H9 (cell line): ENCODE measurements at regions not wholly inside any gene's neighbourhood (a gene's known extent, or its start where the extent isn't known, plus 50 kb on each side); places are given as distances from the start of the nearest gene placed in this dataset.

ENCODE experiments used
- DNase-seq: peaks from one replicate; pipeline ENCODE4 v3.0.0-alpha.2; 2017
- H2AFZ ChIP-seq: one replicate; pipeline ENCODE4 v1.6.1; 2013; ENCODE audit warnings: mild to moderate bottlenecking, low read length, control low read depth, moderate library complexity
- H2AK5ac ChIP-seq: 2 replicates; pipeline ENCODE4 v1.6.1; 2013; ENCODE audit warnings: low read length, control low read depth, mixed read lengths; ENCODE audit not compliant: insufficient read length
- H2BK120ac ChIP-seq: one replicate; pipeline ENCODE4 v1.6.1; 2013; ENCODE audit warnings: low read depth, mild to moderate bottlenecking, low read length, control low read depth, inconsistent platforms; ENCODE audit not compliant: poor library complexity, severe bottlenecking
- H2BK12ac ChIP-seq: 2 replicates; pipeline ENCODE4 v1.6.1; 2013; ENCODE audit warnings: low read length, control low read depth, mixed read lengths, low read depth; ENCODE audit not compliant: insufficient read length
- H2BK15ac ChIP-seq: 2 replicates; pipeline ENCODE4 v1.6.1; 2013; ENCODE audit warnings: low read depth, low read length, control low read depth
- H2BK20ac ChIP-seq: one replicate; pipeline ENCODE4 v1.6.1; 2013; ENCODE audit warnings: low read depth, mild to moderate bottlenecking, low read length, control low read depth, inconsistent platforms; ENCODE audit not compliant: poor library complexity, severe bottlenecking
- H2BK5ac ChIP-seq: 2 replicates; pipeline ENCODE4 v1.6.1; 2013; ENCODE audit warnings: low read length, control low read depth, mixed read lengths; ENCODE audit not compliant: insufficient read length
- H3K14ac ChIP-seq: 2 replicates; pipeline ENCODE4 v1.6.1; 2013; ENCODE audit warnings: low read length, control low read depth; ENCODE audit not compliant: insufficient read depth
- H3K18ac ChIP-seq: 2 replicates; pipeline ENCODE4 v1.6.1; 2013; ENCODE audit warnings: low read depth, mild to moderate bottlenecking, mixed read lengths, low read length, control low read depth; ENCODE audit not compliant: insufficient read length
- H3K23ac ChIP-seq: 2 replicates; pipeline ENCODE4 v1.6.1; 2013; ENCODE audit warnings: low read length, control low read depth, mixed read lengths, low read depth; ENCODE audit not compliant: insufficient read length
- H3K23me2 ChIP-seq: 2 replicates; pipeline ENCODE4 v1.6.1; 2013; ENCODE audit warnings: low read depth, mild to moderate bottlenecking, mixed read lengths, low read length, control low read depth; ENCODE audit not compliant: insufficient read length, poor library complexity, severe bottlenecking
- H3K27ac ChIP-seq: 2 replicates; pipeline ENCODE4 v1.5.1; 2013; ENCODE audit warnings: low read length, control low read depth, mixed read lengths, low read depth; ENCODE audit not compliant: insufficient read length
- H3K27me3 ChIP-seq: 2 replicates; pipeline ENCODE4 v1.6.1; 2013; ENCODE audit warnings: low read length, control low read depth, inconsistent platforms; ENCODE audit not compliant: insufficient read depth
- H3K4ac ChIP-seq: 2 replicates; pipeline ENCODE4 v1.6.1; 2013; ENCODE audit warnings: low read depth, mild to moderate bottlenecking, control low read depth, inconsistent platforms, low read length, moderate library complexity
- H3K4me1 ChIP-seq: 2 replicates; pipeline ENCODE4 v1.6.1; 2013; ENCODE audit warnings: low read length, control low read depth, inconsistent platforms; ENCODE audit not compliant: insufficient read depth
- H3K4me2 ChIP-seq: 2 replicates; pipeline ENCODE4 v1.6.1; 2013; ENCODE audit warnings: low read length, control low read depth, mixed read lengths; ENCODE audit not compliant: insufficient read length, insufficient read depth
- H3K56ac ChIP-seq: 2 replicates; pipeline ENCODE4 v1.6.1; 2013; ENCODE audit warnings: low read depth, mild to moderate bottlenecking, mixed read lengths, low read length, control low read depth; ENCODE audit not compliant: insufficient read length
- H3K79me1 ChIP-seq: 2 replicates; pipeline ENCODE4 v1.6.1; 2013; ENCODE audit warnings: low read depth, mild to moderate bottlenecking, moderate library complexity, low read length, control low read depth, inconsistent platforms; ENCODE audit not compliant: insufficient read depth, poor library complexity, severe bottlenecking
- H3K79me2 ChIP-seq: 2 replicates; pipeline ENCODE4 v1.6.1; 2013; ENCODE audit warnings: low read length, control low read depth, inconsistent platforms; ENCODE audit not compliant: insufficient read depth
- H3K9ac ChIP-seq: 2 replicates; pipeline ENCODE4 v1.6.1; 2013; ENCODE audit warnings: low read length, control low read depth, mixed read lengths; ENCODE audit not compliant: insufficient read length; ENCODE audit errors: extremely low read depth
- H3K9me3 ChIP-seq: one replicate; pipeline ENCODE4 v1.6.1; 2013; ENCODE audit warnings: low read depth, low read length, inconsistent platforms; ENCODE audit not compliant: control insufficient read depth
- H3T11ph ChIP-seq: one replicate; pipeline ENCODE4 v1.6.1; 2013; ENCODE audit warnings: mild to moderate bottlenecking, low read length, control low read depth, inconsistent platforms
- H4K20me1 ChIP-seq: one replicate; pipeline ENCODE4 v1.6.1; 2013; ENCODE audit not compliant: control insufficient read depth, insufficient read length, insufficient read depth
- H4K5ac ChIP-seq: 2 replicates; pipeline ENCODE4 v1.6.1; 2013; ENCODE audit warnings: low read depth, mild to moderate bottlenecking, mixed read lengths, low read length, control low read depth; ENCODE audit not compliant: insufficient read length
- H4K8ac ChIP-seq: replicated peaks from 2 replicates; pipeline ENCODE4 v1.6.1; 2013; ENCODE audit warnings: low read length, control low read depth, mixed read lengths, low read depth; ENCODE audit not compliant: insufficient read length
- H4K91ac ChIP-seq: 2 replicates; pipeline ENCODE4 v1.6.1; 2013; ENCODE audit warnings: low read depth, mild to moderate bottlenecking, moderate library complexity, mixed read lengths, low read length, control low read depth; ENCODE audit not compliant: insufficient read length
- H3K27ac Mint-ChIP-seq, 3 experiments: 2 replicates in 2 of 3; 3 replicates in 1 of 3; pipeline ENCODE4 v1.8.0; 2020 to 2021; ENCODE audit warnings: mixed read lengths in 3 of 3, mild to moderate bottlenecking in 1 of 3, moderate library complexity in 1 of 3
- H3K27me3 Mint-ChIP-seq: 2 replicates; pipeline ENCODE4 v1.8.0; 2021; ENCODE audit warnings: low read depth, mild to moderate bottlenecking, moderate library complexity, mixed read lengths
- H3K36me3 Mint-ChIP-seq, 3 experiments: 2 replicates in 2 of 3; 3 replicates in 1 of 3; pipeline ENCODE4 v1.8.0; 2020 to 2021; ENCODE audit warnings: low read depth in 3 of 3, mixed read lengths in 3 of 3; ENCODE audit not compliant: insufficient read depth in 1 of 3
- H3K4me1 Mint-ChIP-seq, 2 experiments: 2 replicates each; pipeline ENCODE4 v1.8.0; 2020; ENCODE audit warnings: mixed read lengths in 2 of 2
- H3K4me3 Mint-ChIP-seq, 2 experiments: 2 replicates in 1 of 2; 3 replicates in 1 of 2; pipeline ENCODE4 v1.8.0; 2020 to 2021; ENCODE audit warnings: mild to moderate bottlenecking in 2 of 2, mixed read lengths in 2 of 2, moderate library complexity in 1 of 2
- H3K9me3 Mint-ChIP-seq, 2 experiments: 2 replicates in 1 of 2; 3 replicates in 1 of 2; pipeline ENCODE4 v1.8.0; 2020; ENCODE audit warnings: mild to moderate bottlenecking in 2 of 2, mixed read lengths in 2 of 2, moderate library complexity in 1 of 2
- CTCF ChIP-seq: fragments of 200-600 bp; sonication (generic); conservative IDR thresholded peaks from 3 replicates; pipeline ENCODE4 v1.8.0; 2021; ENCODE audit warnings: antibody characterized with exemption, mild to moderate bottlenecking
- WGBS: extraction: QIAGEN DNeasy Blood & Tissue Kit; methylation state at CpG from one replicate; pipeline ENCODE4 v1.1.7; 2013; ENCODE audit warnings: missing lambda C conversion rate, low lambda C conversion rate, mixed read lengths; ENCODE audit not compliant: insufficient read length; ENCODE audit errors: extremely low coverage; 5-methylcytosine and 5-hydroxymethylcytosine counted together

- Mint-ChIP-seq H3K36me3 (no peaks in the 10 kb centered on the region), H3K27ac (no peak overlapping the region), H3K4me1 (no peaks in the 10 kb centered on the region), H3K4me3 (no peak overlapping the region), H3K9me3 (no peaks in the 10 kb centered on the region), H3K27me3 (no peaks in the 10 kb centered on the region)
- no peak overlapping the region for H3K23ac ChIP-seq
- WGBS = no CpG with 5 or more reads among the region's 2 CpGs
- H3K27ac ChIP-seq = no peak overlapping the region
- H3K4me1 ChIP-seq = no peaks in the 10 kb centered on the region
- no peaks in the 10 kb centered on the region for H3K9me3 ChIP-seq
- H2BK5ac ChIP-seq = no peak overlapping the region
- no peak overlapping the region for H3T11ph ChIP-seq
- H4K5ac ChIP-seq = no peak overlapping the region
- H3K79me2 ChIP-seq = no peaks in the 10 kb centered on the region
- no peak overlapping the region for H3K18ac ChIP-seq
- H4K91ac ChIP-seq = no peak overlapping the region
- H4K8ac ChIP-seq = no peak overlapping the region
- H2BK15ac ChIP-seq = no peak overlapping the region
- H3K9ac ChIP-seq = no peak overlapping the region
- no peaks in the 10 kb centered on the region for H4K20me1 ChIP-seq
- no peak overlapping the region for H2BK120ac ChIP-seq
- no peak overlapping the region for H3K56ac ChIP-seq
- no peak overlapping the region for H2BK20ac ChIP-seq
- no peak overlapping the region for H2AK5ac ChIP-seq
- no peak overlapping the region for H3K14ac ChIP-seq
- H3K4ac ChIP-seq = no peak overlapping the region
- no peaks in the 10 kb centered on the region for H3K79me1 ChIP-seq
- no peak overlapping the region for H3K4me2 ChIP-seq
- H3K27me3 ChIP-seq = no peaks in the 10 kb centered on the region
- TF ChIP-seq CTCF = peak; percentile 81
- DNase-seq = no peak
- no peaks in the 10 kb centered on the region for H3K23me2 ChIP-seq
- H2BK12ac ChIP-seq = no peak overlapping the region
- no peak overlapping the region for H2AFZ ChIP-seq
Observed at GRCh38 chr9:101977614-101978210, 239.3 kb upstream of the GRIN3A start.
